CD8-positive, alpha-beta memory T cell (primary cell): ENCODE measurements at regions not wholly inside any gene's neighbourhood (a gene's known extent, or its start where the extent isn't known, plus 50 kb on each side); places are given as distances from the start of the nearest gene placed in this dataset.

Source experiments
- CTCF ChIA-PET: fragments of 350-600 bp; sonication (Branson Sonifier 250); formaldehyde crosslinking; loops from one replicate; lab custom pipeline; 2021; ENCODE audit warnings: antibody characterized with exemption; lab: Charles Lee
- POLR2A ChIA-PET: fragments of 350-600 bp; sonication (Branson Sonifier 250); formaldehyde crosslinking; loops from one replicate; lab custom pipeline; 2021; ENCODE audit warnings: antibody characterized with exemption; lab: Charles Lee
- DNase-seq, 5 donors: peaks; one replicate each; pipeline versions ENCODE4 v3.0.0 to v3.0.0-alpha.2; 2020 to 2022; ENCODE audit warnings: mixed read lengths in 1 of 5
- H3K27ac ChIP-seq: one replicate; pipeline ENCODE4 v1.7.0; 2013; ENCODE audit warnings: low read depth, mild to moderate bottlenecking, low read length, moderate library complexity
- H3K27me3 ChIP-seq: 2 replicates; pipeline ENCODE4 v1.7.0; 2013; ENCODE audit warnings: low read length, mild to moderate bottlenecking; ENCODE audit not compliant: insufficient read depth, poor library complexity, severe bottlenecking
- H3K36me3 ChIP-seq: 2 replicates; pipeline ENCODE4 v1.7.0; 2013; ENCODE audit warnings: mild to moderate bottlenecking, low read length, moderate library complexity; ENCODE audit not compliant: insufficient read depth
- H3K4me1 ChIP-seq: 2 replicates; pipeline ENCODE4 v1.7.0; 2013; ENCODE audit warnings: mild to moderate bottlenecking, low read length, moderate library complexity; ENCODE audit not compliant: insufficient read depth
- H3K4me3 ChIP-seq: 2 replicates; pipeline ENCODE4 v1.7.0; 2013; ENCODE audit warnings: mild to moderate bottlenecking, low read length
- H3K9me3 ChIP-seq: 2 replicates; pipeline ENCODE4 v1.7.0; 2013; ENCODE audit warnings: mild to moderate bottlenecking, low read length
- H3K27ac Mint-ChIP-seq, 8 donors: one replicate each; pipeline ENCODE4 v1.8.0; 2020 to 2021; ENCODE audit warnings: mixed read lengths in 8 of 8, mild to moderate bottlenecking in 6 of 8, inconsistent platforms in 3 of 8, moderate library complexity in 3 of 8
- H3K27me3 Mint-ChIP-seq, 2 donors: one replicate each; pipeline ENCODE4 v1.8.0; 2020 to 2021; ENCODE audit warnings: mixed read lengths in 2 of 2, mild to moderate bottlenecking in 1 of 2, moderate library complexity in 1 of 2
- H3K36me3 Mint-ChIP-seq, 3 donors: one replicate each; pipeline ENCODE4 v1.8.0; 2020 to 2021; ENCODE audit warnings: mixed read lengths in 3 of 3, inconsistent platforms in 1 of 3, mild to moderate bottlenecking in 1 of 3
- H3K4me1 Mint-ChIP-seq, 3 donors: one replicate each; pipeline ENCODE4 v1.8.0; 2020 to 2021; ENCODE audit warnings: mixed read lengths in 3 of 3, inconsistent platforms in 1 of 3, mild to moderate bottlenecking in 1 of 3
- H3K4me3 Mint-ChIP-seq, 7 donors: one replicate each; pipeline ENCODE4 v1.8.0; 2020 to 2021; ENCODE audit warnings: mixed read lengths in 7 of 7, mild to moderate bottlenecking in 6 of 7, moderate library complexity in 4 of 7, inconsistent platforms in 2 of 7
- H3K9me3 Mint-ChIP-seq, 5 donors: one replicate each; pipeline ENCODE4 v1.8.0; 2020 to 2022; ENCODE audit warnings: mixed read lengths in 5 of 5, mild to moderate bottlenecking in 3 of 5, moderate library complexity in 2 of 5, inconsistent platforms in 1 of 5

DNA sequence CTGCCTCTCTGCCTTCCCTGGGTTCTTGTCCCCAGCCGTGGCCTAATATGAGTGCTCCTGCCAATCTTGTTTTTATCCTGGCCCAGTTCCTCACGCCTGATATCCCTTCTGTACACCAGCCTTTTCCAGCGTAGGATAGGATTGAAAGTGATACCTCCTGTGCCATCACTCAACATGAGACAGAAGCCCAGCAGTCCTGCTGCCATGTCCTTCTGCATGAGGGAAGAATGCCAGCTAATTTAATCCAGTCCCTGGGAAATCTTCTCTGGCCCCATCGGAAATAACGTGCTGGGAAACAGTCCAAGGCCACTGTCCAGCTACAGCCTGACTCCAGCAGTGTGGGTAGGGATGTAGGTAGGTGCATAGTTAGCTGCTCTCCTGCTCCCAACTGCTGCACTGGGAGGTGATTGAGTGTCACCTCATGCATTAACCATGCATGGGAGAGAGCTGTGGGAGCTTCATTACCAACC, 92.0 kb upstream of the TPM1 start:
- peaks cover 36 to 62% of the 10 kb centered on the region in 2 donors for H3K27me3 Mint-ChIP-seq
- Histone ChIP-seq H3K4me3 (no peak overlapping the region), H3K36me3 (no peaks in the 10 kb centered on the region), H3K4me1 (no peaks in the 10 kb centered on the region), H3K27me3 (peaks cover 6% of the 10 kb centered on the region), H3K27ac (no peak overlapping the region), H3K9me3 (no peaks in the 10 kb centered on the region)
- H3K9me3 Mint-ChIP-seq, result peaks cover 0 to 4% (median 0%) of the 10 kb centered on the region in 5 donors
- no peaks in the 10 kb centered on the region for H3K36me3 Mint-ChIP-seq
- no peak overlapping the region for H3K4me3 Mint-ChIP-seq
- no peak for DNase-seq
- H3K27ac Mint-ChIP-seq, result no peak overlapping the region
- POLR2A ChIA-PET, result no interaction called here
- no peaks in the 10 kb centered on the region for H3K4me1 Mint-ChIP-seq
- CTCF ChIA-PET, result no interaction called here

DNA sequence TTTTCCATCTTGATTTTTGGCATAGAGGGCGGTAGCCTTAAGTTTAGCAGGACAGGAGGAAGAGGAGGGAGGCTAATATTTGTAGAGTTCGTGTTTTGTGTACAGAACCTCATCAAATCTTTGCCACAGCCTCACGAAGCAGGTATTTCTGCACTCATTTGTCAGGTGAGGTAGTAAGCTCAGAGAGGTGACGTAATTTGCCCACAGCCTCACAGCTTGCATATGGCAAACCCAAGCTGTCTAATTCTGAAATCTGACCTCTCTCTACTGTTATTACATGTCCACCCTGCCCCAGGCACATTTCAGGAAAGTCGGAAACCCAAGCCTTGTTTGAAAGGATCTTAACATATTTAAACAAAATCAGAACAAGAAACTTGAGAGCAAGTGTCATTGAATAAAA, 91.1 kb upstream of the TPM1 start:
- Mint-ChIP-seq H3K9me3 (peaks cover 0 to 4% (median 0%) of the 10 kb centered on the region in 5 donors), H3K27me3 (peaks cover 37 to 62% of the 10 kb centered on the region in 2 donors), H3K4me1 (no peaks in the 10 kb centered on the region), H3K4me3 (no peak overlapping the region), H3K36me3 (no peaks in the 10 kb centered on the region), H3K27ac (no peak overlapping the region)
- Histone ChIP-seq H3K27me3 (peaks cover 6% of the 10 kb centered on the region), H3K27ac (no peak overlapping the region), H3K4me1 (no peaks in the 10 kb centered on the region), H3K9me3 (no peaks in the 10 kb centered on the region), H3K4me3 (no peak overlapping the region), H3K36me3 (no peaks in the 10 kb centered on the region)
- DNase-seq, result no peak
- POLR2A ChIA-PET, result interaction anchor here (0.8 kb wide), 1 partner anchor 16 kb away, joined by 3 read pairs; no protein-coding TSS in a partner anchor
- CTCF ChIA-PET, result no interaction called here

DNA sequence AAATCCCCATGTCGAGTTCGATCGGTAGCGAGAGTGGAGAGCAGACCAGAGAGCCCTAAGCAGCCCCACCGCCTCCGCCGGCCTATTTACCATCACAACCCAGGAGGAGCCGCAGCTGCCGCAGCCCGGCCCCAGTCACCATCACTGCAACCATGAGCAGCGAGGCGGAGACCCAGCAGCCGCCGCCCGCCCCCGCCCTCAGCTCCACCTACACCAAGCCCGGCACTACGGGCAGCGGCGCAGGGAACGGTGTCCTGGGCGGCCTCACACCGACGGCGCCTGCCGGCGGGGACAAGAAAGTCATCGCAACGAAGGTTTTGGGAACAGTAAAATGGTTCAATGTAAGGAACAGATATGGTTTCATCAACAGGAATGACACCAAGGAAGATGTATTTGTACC, 89.5 kb upstream of the TPM1 start:
- H3K4me3 Mint-ChIP-seq, result no peak overlapping the region
- H3K27ac Mint-ChIP-seq, result no peak overlapping the region
- ChIA-PET CTCF (no interaction called here), POLR2A (no interaction called here)
- H3K4me1 Mint-ChIP-seq, result no peaks in the 10 kb centered on the region
- DNase-seq, result no peak
- H3K4me3 ChIP-seq, result no peak overlapping the region
- peaks cover 0 to 4% (median 0%) of the 10 kb centered on the region in 5 donors for H3K9me3 Mint-ChIP-seq
- no peaks in the 10 kb centered on the region for H3K4me1 ChIP-seq
- peaks cover 29 to 56% of the 10 kb centered on the region in 2 donors for H3K27me3 Mint-ChIP-seq
- H3K36me3 ChIP-seq, result no peaks in the 10 kb centered on the region
- peaks cover 6% of the 10 kb centered on the region for H3K27me3 ChIP-seq
- no peaks in the 10 kb centered on the region for H3K9me3 ChIP-seq
- H3K27ac ChIP-seq, result no peak overlapping the region
- no peaks in the 10 kb centered on the region for H3K36me3 Mint-ChIP-seq

GRCh38 chr15:62953496-62954045, 89.0 kb upstream of the TPM1 start:
- no peaks in the 10 kb centered on the region for H3K9me3 ChIP-seq
- CTCF ChIA-PET, result no interaction called here
- peaks cover 0 to 4% (median 0%) of the 10 kb centered on the region in 5 donors for H3K9me3 Mint-ChIP-seq
- no peak overlapping the region for H3K4me3 Mint-ChIP-seq
- H3K27ac Mint-ChIP-seq, result no peak overlapping the region
- POLR2A ChIA-PET, result no interaction called here
- H3K4me3 ChIP-seq, result no peak overlapping the region
- peaks cover 27 to 52% of the 10 kb centered on the region in 2 donors for H3K27me3 Mint-ChIP-seq
- H3K27me3 ChIP-seq, result peaks cover 6% of the 10 kb centered on the region
- no peaks in the 10 kb centered on the region for H3K36me3 ChIP-seq
- DNase-seq, result no peak
- no peaks in the 10 kb centered on the region for H3K4me1 ChIP-seq
- H3K27ac ChIP-seq, result no peak overlapping the region
- H3K4me1 Mint-ChIP-seq, result no peaks in the 10 kb centered on the region
- H3K36me3 Mint-ChIP-seq, result no peaks in the 10 kb centered on the region

DNA sequence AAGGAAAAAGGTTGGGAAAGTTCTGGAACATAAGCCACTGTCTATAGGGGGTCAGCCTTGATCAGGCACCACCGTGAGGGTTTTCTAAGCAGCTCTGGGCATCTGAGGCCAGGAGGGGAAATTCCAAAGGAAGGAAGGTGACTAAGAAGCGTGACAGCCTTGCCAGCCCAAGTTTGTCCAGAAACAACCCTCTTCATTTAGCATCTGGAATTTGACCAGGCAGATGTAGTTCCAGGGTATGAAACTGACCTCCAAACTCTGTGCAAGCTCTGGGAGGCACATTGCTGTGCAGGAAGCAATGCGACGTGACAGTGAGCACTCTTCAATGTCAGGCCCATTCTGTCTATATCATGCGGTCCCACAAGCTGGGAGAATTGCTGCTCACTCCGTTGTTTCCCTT, 85.4 kb upstream of the TPM1 start:
- H3K4me3 ChIP-seq, result no peak overlapping the region
- ChIA-PET POLR2A (no interaction called here), CTCF (no interaction called here)
- Mint-ChIP-seq H3K9me3 (peaks cover 0 to 4% (median 0%) of the 10 kb centered on the region in 5 donors), H3K36me3 (no peaks in the 10 kb centered on the region), H3K4me1 (no peaks in the 10 kb centered on the region), H3K27me3 (peaks cover 17 to 23% of the 10 kb centered on the region in 2 donors), H3K27ac (peak overlapping the region in 1 of 8 donors; percentile 59), H3K4me3 (no peak overlapping the region)
- no peaks in the 10 kb centered on the region for H3K9me3 ChIP-seq
- H3K36me3 ChIP-seq, result no peaks in the 10 kb centered on the region
- no peak for DNase-seq
- H3K27me3 ChIP-seq, result peaks cover 6% of the 10 kb centered on the region
- H3K4me1 ChIP-seq, result no peaks in the 10 kb centered on the region
- H3K27ac ChIP-seq, result no peak overlapping the region

DNA sequence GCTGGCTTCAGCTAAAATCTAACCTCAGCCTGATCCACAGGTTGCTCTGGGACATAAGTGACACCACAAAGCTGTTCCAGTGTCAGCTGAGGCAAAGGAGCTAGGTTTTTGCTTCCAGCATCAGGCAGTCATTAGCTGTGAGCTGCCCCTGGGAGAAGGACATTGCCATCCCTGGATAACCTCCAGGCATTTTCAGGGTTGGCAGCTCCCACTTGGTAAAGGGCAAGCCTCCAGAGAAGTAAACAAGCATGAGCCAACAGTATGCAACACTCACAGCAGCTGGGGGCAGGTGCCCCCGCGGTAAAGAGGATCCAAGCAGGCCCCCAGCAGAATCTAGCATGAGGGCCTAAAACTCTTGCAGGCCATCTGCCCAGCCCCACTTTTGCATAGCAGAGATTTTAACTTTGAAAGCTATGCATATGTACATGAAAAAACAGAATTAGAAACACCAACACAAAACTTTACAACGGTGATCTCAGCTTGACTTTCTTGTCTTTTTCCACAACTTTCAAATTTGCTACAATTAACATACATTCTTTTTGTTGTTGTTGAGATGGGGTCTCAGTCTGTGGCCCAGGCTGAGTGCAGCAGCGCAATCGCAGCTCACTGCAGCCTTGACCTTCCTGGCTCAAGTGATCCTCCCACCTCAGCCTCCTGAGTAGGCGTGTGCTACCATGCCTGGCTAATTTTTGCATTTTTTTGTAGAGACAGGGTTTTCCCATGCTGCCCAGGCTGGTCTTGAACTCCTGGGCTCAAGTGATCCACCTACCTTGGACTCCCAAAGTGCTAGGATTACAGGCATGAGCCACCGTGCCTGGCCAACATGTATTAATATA, 83.8 kb upstream of the TPM1 start:
- ChIA-PET CTCF (no interaction called here), POLR2A (no interaction called here)
- Histone ChIP-seq H3K27ac (no peak overlapping the region), H3K4me1 (no peaks in the 10 kb centered on the region), H3K36me3 (no peaks in the 10 kb centered on the region), H3K9me3 (no peaks in the 10 kb centered on the region), H3K27me3 (no peaks in the 10 kb centered on the region), H3K4me3 (no peak overlapping the region)
- Mint-ChIP-seq H3K4me1 (no peaks in the 10 kb centered on the region), H3K9me3 (no peaks in the 10 kb centered on the region), H3K27me3 (peaks cover 10 to 13% of the 10 kb centered on the region in 2 donors), H3K36me3 (no peaks in the 10 kb centered on the region), H3K4me3 (no peak overlapping the region), H3K27ac (no peak overlapping the region)
- no peak for DNase-seq

GRCh38 chr15:62961134-62961533, 81.4 kb upstream of the TPM1 start:
- Mint-ChIP-seq H3K36me3 (no peaks in the 10 kb centered on the region), H3K9me3 (no peaks in the 10 kb centered on the region), H3K4me3 (no peak overlapping the region), H3K27me3 (peaks cover 6 to 7% of the 10 kb centered on the region in 2 donors), H3K4me1 (no peaks in the 10 kb centered on the region), H3K27ac (no peak overlapping the region)
- no peak for DNase-seq
- H3K36me3 ChIP-seq, result no peaks in the 10 kb centered on the region
- ChIA-PET POLR2A (interaction anchor here (0.6 kb wide), 1 partner anchor 109 kb away, joined by 3 read pairs; no protein-coding TSS in a partner anchor), CTCF (no interaction called here)
- H3K27me3 ChIP-seq, result no peaks in the 10 kb centered on the region
- H3K4me1 ChIP-seq, result no peaks in the 10 kb centered on the region
- no peak overlapping the region for H3K4me3 ChIP-seq
- H3K27ac ChIP-seq, result no peak overlapping the region
- no peaks in the 10 kb centered on the region for H3K9me3 ChIP-seq
